HEK293T (cell line): ENCODE measurements at regions not wholly inside any gene's neighbourhood (a gene's known extent, or its start where the extent isn't known, plus 50 kb on each side); places are given as distances from the start of the nearest gene placed in this dataset.
"Not testable (repeated sequence)": the region's sequence is repeated elsewhere in the genome, so short reads cannot be mapped to it uniquely, and the experiment has no call there.

ENCODE experiments used
- CTCF ChIA-PET: fragments of 350-600 bp; formaldehyde crosslinking; extraction: SDS; loops from one replicate; lab custom pipeline; 2021; ENCODE audit warnings: antibody characterized with exemption, inconsistent platforms; lab: Yijun Ruan, JAX
- POLR2A ChIA-PET: fragments of 350-600 bp; formaldehyde crosslinking; extraction: SDS; loops from one replicate; lab custom pipeline; 2020; ENCODE audit warnings: antibody characterized with exemption, inconsistent platforms; lab: Yijun Ruan, JAX
- DNase-seq: peaks from one replicate; pipeline ENCODE4 v3.0.0; 2012; ENCODE audit warnings: mixed read lengths; ENCODE audit errors: extremely low spot score
- ARNT ChIP-seq: fragments of 450-650 bp; IDR thresholded peaks from 2 replicates; pipeline ENCODE4 v1.6.1; 2017; ENCODE audit warnings: mild to moderate bottlenecking
- BHLHE40 ChIP-seq: fragments of 450-650 bp; IDR thresholded peaks from 2 replicates; pipeline ENCODE4 v1.6.1; 2016; ENCODE audit warnings: mild to moderate bottlenecking, moderate library complexity, borderline replicate concordance
- CTBP1 ChIP-seq: fragments of 450-650 bp; IDR thresholded peaks from 2 replicates; pipeline ENCODE4 v1.6.1; 2016; ENCODE audit warnings: borderline replicate concordance
- ELF4 ChIP-seq: fragments of 450-650 bp; IDR thresholded peaks from 2 replicates; pipeline ENCODE4 v1.6.1; 2017; ENCODE audit warnings: antibody characterized with exemption
- FOXA1 ChIP-seq: fragments of 450-650 bp; IDR thresholded peaks from 2 replicates; pipeline ENCODE4 v1.6.1; 2016; ENCODE audit warnings: mild to moderate bottlenecking
- FOXK2 ChIP-seq: fragments of 450-650 bp; IDR thresholded peaks from 2 replicates; pipeline ENCODE4 v1.6.1; 2016; ENCODE audit warnings: mild to moderate bottlenecking
- FOXM1 ChIP-seq: fragments of 450-650 bp; IDR thresholded peaks from 2 replicates; pipeline ENCODE4 v1.6.1; 2017; ENCODE audit warnings: mild to moderate bottlenecking, borderline replicate concordance
- HDGF ChIP-seq: fragments of 450-650 bp; IDR thresholded peaks from 2 replicates; pipeline ENCODE4 v1.6.1; 2017; ENCODE audit warnings: antibody characterized with exemption, borderline replicate concordance
- L3MBTL2 ChIP-seq: fragments of 450-650 bp; conservative IDR thresholded peaks from 2 replicates; pipeline ENCODE4 v1.6.1; 2016; ENCODE audit warnings: mild to moderate bottlenecking
- LEF1 ChIP-seq: fragments of 450-650 bp; IDR thresholded peaks from 2 replicates; pipeline ENCODE4 v1.6.1; 2017; ENCODE audit warnings: mild to moderate bottlenecking, borderline replicate concordance
- NFRKB ChIP-seq: fragments of 450-650 bp; IDR thresholded peaks from 2 replicates; pipeline ENCODE4 v1.6.1; 2016; ENCODE audit warnings: mild to moderate bottlenecking, moderate library complexity
- PKNOX1 ChIP-seq: fragments of 450-650 bp; IDR thresholded peaks from 2 replicates; pipeline ENCODE4 v1.6.1; 2016
- SP1 ChIP-seq: fragments of 450-650 bp; IDR thresholded peaks from 2 replicates; pipeline ENCODE4 v1.6.1; 2017
- SUZ12 ChIP-seq: fragments of 450-650 bp; IDR thresholded peaks from 2 replicates; pipeline ENCODE4 v1.6.1; 2016; ENCODE audit warnings: mild to moderate bottlenecking
- TARDBP ChIP-seq: fragments of 450-650 bp; IDR thresholded peaks from 2 replicates; pipeline ENCODE4 v1.6.1; 2016
- ZNF384 ChIP-seq: fragments of 450-650 bp; IDR thresholded peaks from 2 replicates; pipeline ENCODE4 v1.6.1; 2016

- DNase-seq, result no peak
- POLR2A ChIA-PET, result no interaction called here
- TF ChIP-seq FOXK2 (no peak), NFRKB (no peak), ARNT (no peak), SUZ12 (no peak), ELF4 (no peak), TARDBP (no peak)
- CTCF ChIA-PET, result no interaction called here
Measured at GRCh38 chr4:183374950-183375555, 52.8 kb upstream of the CLDN24 start.

- ChIA-PET CTCF (no interaction called here), POLR2A (no interaction called here)
- DNase-seq, result no peak
- no peak for TF ChIP-seq L3MBTL2
- TF ChIP-seq SP1, result no peak
- TF ChIP-seq SUZ12, result no peak
- TF ChIP-seq BHLHE40, result no peak
- TF ChIP-seq LEF1, result no peak
- TF ChIP-seq NFRKB, result no peak
- no peak for TF ChIP-seq ZNF384
- TF ChIP-seq FOXM1, result no peak
- TF ChIP-seq TARDBP, result no peak
- no peak for TF ChIP-seq FOXK2
- TF ChIP-seq PKNOX1, result no peak
Measured at GRCh38 chr4:183376381-183376780, 54.2 kb upstream of the CLDN24 start.

- ChIA-PET CTCF (no interaction called here), POLR2A (no interaction called here)
- no peak for TF ChIP-seq ARNT
- TF ChIP-seq NFRKB, result no peak
- no peak for TF ChIP-seq FOXA1
- TF ChIP-seq FOXM1, result no peak
- no peak for TF ChIP-seq ZNF384
- no peak for TF ChIP-seq L3MBTL2
- TF ChIP-seq BHLHE40, result no peak
- no peak for TF ChIP-seq SP1
- TF ChIP-seq ELF4, result no peak
- TF ChIP-seq FOXK2, result no peak
- DNase-seq, result no peak
Measured at GRCh38 chr4:183377491-183377890, 55.3 kb upstream of the CLDN24 start.

GRCh38 chr4:183378347-183378746, 56.1 kb upstream of the CLDN24 start:
- DNase-seq, POLR2A ChIA-PET, CTCF ChIA-PET: not testable (repeated sequence)

GRCh38 chr4:183380901-183381300, 58.7 kb upstream of the CLDN24 start:
- no peak for TF ChIP-seq ELF4
- TF ChIP-seq SP1, result no peak
- TF ChIP-seq HDGF, result no peak
- TF ChIP-seq NFRKB, result no peak
- TF ChIP-seq PKNOX1, result no peak
- no peak for TF ChIP-seq ARNT
- TF ChIP-seq LEF1, result no peak
- no peak for TF ChIP-seq TARDBP
- no peak for TF ChIP-seq FOXA1
- no peak for TF ChIP-seq ZNF384
- TF ChIP-seq L3MBTL2, result no peak
- TF ChIP-seq CTBP1, result no peak
- TF ChIP-seq SUZ12, result no peak
- TF ChIP-seq BHLHE40, result no peak
- TF ChIP-seq FOXK2, result no peak
- no peak for TF ChIP-seq FOXM1
- ChIA-PET POLR2A (no interaction called here), CTCF (no interaction called here)
- DNase-seq, result no peak

- TF ChIP-seq L3MBTL2 (no peak), FOXM1 (no peak), BHLHE40 (no peak)
- ChIA-PET POLR2A (no interaction called here), CTCF (no interaction called here)
- no peak for DNase-seq
Measured at GRCh38 chr4:183383606-183384005, 60.8 kb upstream of the CDKN2AIP start.

GRCh38 chr4:183384516-183384915, 59.9 kb upstream of the CDKN2AIP start:
- ChIA-PET CTCF (interaction anchor here (1.3 kb wide), 1 partner anchor 18 kb away, joined by 3 read pairs; no protein-coding TSS in a partner anchor), POLR2A (interaction anchor here (0.8 to 1.2 kb wide), 2 partner anchors 14 to 20 kb away, joined by 3 read pairs; no protein-coding TSS in a partner anchor)
- no peak for TF ChIP-seq HDGF
- no peak for TF ChIP-seq SUZ12
- TF ChIP-seq TARDBP, result no peak
- TF ChIP-seq FOXK2, result no peak
- no peak for TF ChIP-seq ARNT
- no peak for DNase-seq

- ChIA-PET CTCF (interaction anchor here (1.3 kb wide), 1 partner anchor 18 kb away, joined by 3 read pairs; no protein-coding TSS in a partner anchor), POLR2A (interaction anchor here (0.8 to 1.2 kb wide), 2 partner anchors 13 to 19 kb away, joined by 3 read pairs; no protein-coding TSS in a partner anchor)
- no peak for DNase-seq
- TF ChIP-seq ELF4 (no peak), ZNF384 (no peak)
Measured at GRCh38 chr4:183384983-183385382, 59.5 kb upstream of the CDKN2AIP start.
